ENCODE measurements at regions not wholly inside any gene's neighbourhood (a gene's known extent, or its start where the extent isn't known, plus 50 kb on each side); places are given as distances from the start of the nearest gene placed in this dataset.

GRCh38 chr13:34730961-34731360, 211.1 kb upstream of the NBEA start:
- Histone ChIP-seq H3K79me2 (ENCODE audit: control insufficient read depth, insufficient read depth, low read length) (no peaks in the 10 kb centered on the region), H3K4me1 (ENCODE audit: control insufficient read depth in 2 of 2, insufficient read depth in 2 of 2, low read length in 2 of 2) (no peaks in the 10 kb centered on the region), H3K4me2 (replicated peaks; ENCODE audit: low read depth, low read length, poor library complexity, severe bottlenecking) (no peak overlapping the region), H3K9me3 (ENCODE audit: control extremely low read depth in 1 of 3, control insufficient read depth in 2 of 3, insufficient read depth in 1 of 3, low read length in 2 of 3) (no peaks in the 10 kb centered on the region), H3K9ac (ENCODE audit: low read length) (no peak overlapping the region), H3K27me3 (replicated peaks in 1 of 4; ENCODE audit: control extremely low read depth in 1 of 4, control insufficient read depth in 3 of 4, insufficient read depth in 4 of 4, low read length in 3 of 4) (no peaks in the 10 kb centered on the region), H3K36me3 (replicated peaks in 1 of 2; ENCODE audit: control extremely low read depth in 1 of 2, control insufficient read depth in 1 of 2, extremely low read depth in 1 of 2, insufficient read depth in 2 of 2, low read length in 1 of 2) (no peaks in the 10 kb centered on the region), H3K27ac (ENCODE audit: low read length in 2 of 2) (no peak overlapping the region), H2AFZ (ENCODE audit: insufficient read depth, low read depth, low read length, poor library complexity, severe bottlenecking) (no peak overlapping the region), H3K4me3 (ENCODE audit: control extremely low read depth in 1 of 5, extremely low read depth in 1 of 5, insufficient read depth in 1 of 5, low read depth in 2 of 5, low read length in 4 of 5) (no peak overlapping the region), H4K20me1 (ENCODE audit: control insufficient read depth, insufficient read depth, low read length, poor library complexity, severe bottlenecking) (no peaks in the 10 kb centered on the region)
- CTCF ChIA-PET = no interaction called here
- Mint-ChIP-seq H3K27me3 (no peaks in the 10 kb centered on the region), H3K4me3 (no peak overlapping the region), H3K4me1 (no peaks in the 10 kb centered on the region), H3K9me3 (ENCODE audit: insufficient read depth) (peaks cover 7% of the 10 kb centered on the region), H3K27ac (no peak overlapping the region)
- ATAC-seq (ENCODE audit: low read depth) (no peak), DNase-seq (no peak)
- POLR2A ChIA-PET = no interaction called here
- intact Hi-C loops (cut with micrococcal nuclease) = no loop called here
- WGBS (ENCODE audit: insufficient coverage) = 94% methylated on average over 2 of the region's 2 CpGs
- TF ChIP-seq CTCF (IDR thresholded peaks at IDR 0.05) = no peak

GRCh38 chr13:34731486-34731885, 210.6 kb upstream of the NBEA start:
- no peaks in the 10 kb centered on the region for H3K27me3 Mint-ChIP-seq
- peaks cover 7% of the 10 kb centered on the region for H3K9me3 Mint-ChIP-seq (ENCODE audit: insufficient read depth)
- no peak for ATAC-seq (ENCODE audit: low read depth)
- Histone ChIP-seq H3K27ac (ENCODE audit: low read length in 2 of 2) (no peak overlapping the region), H3K79me2 (ENCODE audit: control insufficient read depth, insufficient read depth, low read length) (no peaks in the 10 kb centered on the region), H3K36me3 (replicated peaks in 1 of 2; ENCODE audit: control extremely low read depth in 1 of 2, control insufficient read depth in 1 of 2, extremely low read depth in 1 of 2, insufficient read depth in 2 of 2, low read length in 1 of 2) (no peaks in the 10 kb centered on the region), H2AFZ (ENCODE audit: insufficient read depth, low read depth, low read length, poor library complexity, severe bottlenecking) (no peak overlapping the region), H3K9me3 (ENCODE audit: control extremely low read depth in 1 of 3, control insufficient read depth in 2 of 3, insufficient read depth in 1 of 3, low read length in 2 of 3) (no peaks in the 10 kb centered on the region), H4K20me1 (ENCODE audit: control insufficient read depth, insufficient read depth, low read length, poor library complexity, severe bottlenecking) (no peaks in the 10 kb centered on the region), H3K27me3 (replicated peaks in 1 of 4; ENCODE audit: control extremely low read depth in 1 of 4, control insufficient read depth in 3 of 4, insufficient read depth in 4 of 4, low read length in 3 of 4) (no peaks in the 10 kb centered on the region), H3K4me2 (replicated peaks; ENCODE audit: low read depth, low read length, poor library complexity, severe bottlenecking) (no peak overlapping the region), H3K9ac (ENCODE audit: low read length) (no peak overlapping the region), H3K4me1 (ENCODE audit: control insufficient read depth in 2 of 2, insufficient read depth in 2 of 2, low read length in 2 of 2) (no peaks in the 10 kb centered on the region), H3K4me3 (ENCODE audit: control extremely low read depth in 1 of 5, extremely low read depth in 1 of 5, insufficient read depth in 1 of 5, low read depth in 2 of 5, low read length in 4 of 5) (no peak overlapping the region)
- CTCF ChIA-PET = no interaction called here
- intact Hi-C loops (cut with micrococcal nuclease) = no loop called here
- no peak overlapping the region for H3K4me3 Mint-ChIP-seq
- no peak overlapping the region for H3K27ac Mint-ChIP-seq
- no peak for DNase-seq
- TF ChIP-seq EZH2 (IDR thresholded peaks at IDR 0.05; ENCODE audit: borderline replicate concordance, insufficient read depth, low read depth, low read length, poor library complexity, severe bottlenecking) = no peak
- no peak for TF ChIP-seq CTCF (IDR thresholded peaks at IDR 0.05)
- H3K4me1 Mint-ChIP-seq = no peaks in the 10 kb centered on the region
- POLR2A ChIA-PET = no interaction called here
- WGBS (ENCODE audit: insufficient coverage) = no CpG with 5 or more reads among the region's 4 CpGs
